DOHH2 (cell line): ENCODE measurements at regions not wholly inside any gene's neighbourhood (a gene's known extent, or its start where the extent isn't known, plus 50 kb on each side); places are given as distances from the start of the nearest gene placed in this dataset.

ENCODE experiments used
- H3F3A ChIP-seq: fragments of 200-600 bp; sonication (generic), shearing (Covaris generic); 2 replicates; pipeline ENCODE4 v1.6.0; 2016; ENCODE audit warnings: antibody characterized with exemption, mild to moderate bottlenecking; ENCODE audit not compliant: control insufficient read depth, insufficient read depth
- H3K27ac ChIP-seq: fragments of 200-600 bp; sonication (generic); 2 replicates; pipeline ENCODE4 v1.5.1; 2014; ENCODE audit warnings: low read depth, mild to moderate bottlenecking, low read length, moderate library complexity
- H3K27me3 ChIP-seq: fragments of 200-600 bp; sonication (generic); 2 replicates; pipeline ENCODE4 v1.6.1; 2014; ENCODE audit warnings: mild to moderate bottlenecking, low read length, mixed read lengths; ENCODE audit not compliant: control insufficient read depth
- H3K36me3 ChIP-seq: fragments of 200-600 bp; sonication (generic); 2 replicates; pipeline ENCODE4 v1.6.1; 2014; ENCODE audit warnings: mild to moderate bottlenecking, low read length, moderate library complexity, mixed read lengths; ENCODE audit not compliant: control insufficient read depth
- H3K4me1 ChIP-seq: fragments of 200-600 bp; sonication (generic); 2 replicates; pipeline ENCODE4 v1.6.1; 2014; ENCODE audit warnings: mild to moderate bottlenecking, low read length, mixed read lengths; ENCODE audit not compliant: control insufficient read depth
- H3K4me2 ChIP-seq: fragments of 200-600 bp; sonication (generic); 2 replicates; pipeline ENCODE4 v1.6.0; 2014; ENCODE audit warnings: mild to moderate bottlenecking, low read length, moderate library complexity
- H3K4me3 ChIP-seq: fragments of 200-600 bp; sonication (generic); 2 replicates; pipeline ENCODE4 v1.5.1; 2014; ENCODE audit warnings: mild to moderate bottlenecking, low read length, mixed read lengths
- H3K79me2 ChIP-seq: fragments of 200-600 bp; sonication (generic); 2 replicates; pipeline ENCODE4 v1.6.1; 2014; ENCODE audit warnings: mild to moderate bottlenecking, low read length, mixed read lengths; ENCODE audit not compliant: control insufficient read depth
- H3K9me2 ChIP-seq: fragments of 200-600 bp; sonication (generic); replicated peaks from 2 replicates; pipeline ENCODE4 v1.6.1; 2014; ENCODE audit warnings: mild to moderate bottlenecking, low read length, mixed read lengths; ENCODE audit not compliant: control insufficient read depth
- H3K9me3 ChIP-seq: fragments of 200-600 bp; sonication (generic); 2 replicates; pipeline ENCODE4 v1.6.1; 2014; ENCODE audit warnings: antibody characterized with exemption, low read length, mixed read lengths; ENCODE audit not compliant: control insufficient read depth, insufficient read depth
- H4K20me1 ChIP-seq: fragments of 200-600 bp; sonication (generic); 2 replicates; pipeline ENCODE4 v1.6.0; 2014; ENCODE audit warnings: low read depth, mild to moderate bottlenecking, antibody characterized with exemption, low read length, moderate library complexity; ENCODE audit not compliant: control insufficient read depth, insufficient read depth
- CTCF ChIP-seq: fragments of 200-600 bp; sonication (generic); IDR thresholded peaks from one replicate; pipeline ENCODE4 v1.5.1; 2014; ENCODE audit warnings: antibody characterized with exemption, mild to moderate bottlenecking, low read depth, low read length; ENCODE audit not compliant: poor library complexity, severe bottlenecking
- EZH2phosphoT487 ChIP-seq: fragments of 200-600 bp; sonication (generic); IDR thresholded peaks from 2 replicates; pipeline ENCODE4 v1.6.1; 2017; ENCODE audit warnings: borderline replicate concordance, mild to moderate bottlenecking, antibody characterized with exemption, low read length, moderate library complexity, mixed read lengths

GRCh38 chr10:118950190-118950680 lies 79.3 kb upstream of the NANOS1 start:
- TF ChIP-seq EZH2phosphoT487 (no peak), CTCF (no peak)
- Histone ChIP-seq H4K20me1 (no peaks in the 10 kb centered on the region), H3K4me1 (no peaks in the 10 kb centered on the region), H3K9me3 (no peaks in the 10 kb centered on the region), H3K4me3 (no peak overlapping the region), H3K36me3 (no peaks in the 10 kb centered on the region), H3K27me3 (peaks cover 8% of the 10 kb centered on the region; the same call in 1 of the 2 replicates), H3K79me2 (no peaks in the 10 kb centered on the region), H3F3A (no peaks in the 10 kb centered on the region), H3K27ac (no peak overlapping the region), H3K4me2 (no peak overlapping the region), H3K9me2 (no peaks in the 10 kb centered on the region)

- Histone ChIP-seq H3K79me2 (no peaks in the 10 kb centered on the region), H3K36me3 (no peaks in the 10 kb centered on the region), H3F3A (no peaks in the 10 kb centered on the region), H3K9me2 (no peaks in the 10 kb centered on the region), H4K20me1 (no peaks in the 10 kb centered on the region), H3K4me2 (no peak overlapping the region), H3K4me1 (no peaks in the 10 kb centered on the region), H3K4me3 (no peak overlapping the region), H3K27ac (no peak overlapping the region), H3K9me3 (no peaks in the 10 kb centered on the region), H3K27me3 (peaks cover 16% of the 10 kb centered on the region)
- TF ChIP-seq EZH2phosphoT487 (no peak), CTCF (no peak)
Measured at GRCh38 chr10:118950997-118951637, 78.4 kb upstream of the NANOS1 start.

- H3K9me3 ChIP-seq: no peaks in the 10 kb centered on the region
Measured at GRCh38 chr10:118952493-118953295, 76.8 kb upstream of the NANOS1 start.

More at GRCh38 chr10:118952493-118953295, 76.8 kb upstream of the NANOS1 start:
- no peaks in the 10 kb centered on the region for H3K79me2 ChIP-seq
- no peaks in the 10 kb centered on the region for H3K4me1 ChIP-seq
- H3K9me2 ChIP-seq: no peaks in the 10 kb centered on the region
- H4K20me1 ChIP-seq: no peaks in the 10 kb centered on the region
- no peaks in the 10 kb centered on the region for H3K36me3 ChIP-seq
- no peak overlapping the region for H3K4me2 ChIP-seq
- no peak overlapping the region for H3K4me3 ChIP-seq
- peaks cover 20% of the 10 kb centered on the region for H3K27me3 ChIP-seq
- H3K27ac ChIP-seq: no peak overlapping the region
- H3F3A ChIP-seq: no peaks in the 10 kb centered on the region
- TF ChIP-seq CTCF: no peak
- no peak for TF ChIP-seq EZH2phosphoT487
